CD4-positive, alpha-beta T cell treated with Interleukin-17A for 4 hours (primary cell): ENCODE measurements at regions not wholly inside any gene's neighbourhood (a gene's known extent, or its start where the extent isn't known, plus 50 kb on each side); places are given as distances from the start of the nearest gene placed in this dataset.

Source experiments
- DNase-seq: peaks from one replicate; pipeline ENCODE4 v3.0.0-alpha.2; 2020; ENCODE audit warnings: mixed read lengths

DNA sequence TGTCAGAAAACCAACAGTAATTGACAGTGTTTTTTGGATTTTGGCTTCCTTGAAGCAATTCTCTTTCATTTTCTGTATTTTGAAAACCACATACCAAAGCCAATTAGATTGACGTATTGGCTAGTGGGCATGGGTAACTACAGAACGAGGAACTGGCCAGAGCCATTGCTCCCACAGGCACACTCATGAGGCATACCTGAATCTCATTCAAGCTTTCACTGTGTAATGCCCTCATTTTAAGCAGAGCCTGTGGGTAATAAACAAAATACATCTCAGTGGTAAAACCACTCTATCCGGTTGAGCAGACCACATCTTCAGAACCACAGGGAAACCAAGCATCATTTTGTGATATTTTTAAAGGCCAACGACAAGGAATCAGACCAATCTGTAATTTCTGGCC is 394.1 kb downstream of the ZNF608 start:
- no peak for DNase-seq

DNA sequence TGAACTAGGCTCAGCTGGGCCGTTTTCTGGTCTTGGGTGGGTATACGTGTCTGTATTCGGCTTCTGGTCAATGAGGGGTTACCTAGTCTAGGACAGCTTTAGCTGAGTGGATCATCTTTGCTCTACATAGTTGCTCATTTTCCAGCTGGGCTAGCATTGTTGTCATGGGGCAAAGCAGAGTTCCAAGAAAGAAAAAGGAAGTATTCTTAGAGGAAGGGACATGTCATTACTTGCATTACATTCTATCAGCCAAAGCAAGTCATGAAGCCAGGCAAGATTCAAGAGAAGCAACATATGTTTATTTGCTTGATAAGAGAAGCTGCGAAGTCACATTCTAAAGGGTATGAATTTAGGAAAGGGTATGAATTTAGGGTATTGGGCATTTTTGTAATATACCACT is 396.5 kb downstream of the ZNF608 start:
- DNase-seq: no peak

DNA sequence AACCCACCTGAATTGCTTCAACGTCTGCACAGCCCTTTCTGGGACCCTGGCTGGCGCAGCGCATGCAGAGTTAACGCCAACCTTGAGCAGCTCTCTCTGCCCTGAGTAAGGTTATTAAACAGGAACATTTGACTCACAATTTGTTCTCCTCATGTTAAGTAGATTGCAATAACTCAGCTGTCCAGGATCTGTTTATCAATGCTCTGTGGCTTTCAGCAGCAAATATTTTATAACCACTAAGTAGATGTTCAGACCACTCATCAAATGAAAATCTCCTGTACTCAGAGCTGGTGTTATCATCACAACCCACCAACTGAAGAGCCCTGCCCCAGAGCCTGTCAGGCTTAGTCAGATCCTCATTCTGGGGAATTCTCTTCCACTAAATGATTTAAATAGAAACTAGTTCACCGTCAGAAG is 403.0 kb downstream of the ZNF608 start:
- DNase-seq: no peak

GRCh38 chr5:124342986-124343385 is 403.5 kb downstream of the ZNF608 start:
- no peak for DNase-seq

DNA sequence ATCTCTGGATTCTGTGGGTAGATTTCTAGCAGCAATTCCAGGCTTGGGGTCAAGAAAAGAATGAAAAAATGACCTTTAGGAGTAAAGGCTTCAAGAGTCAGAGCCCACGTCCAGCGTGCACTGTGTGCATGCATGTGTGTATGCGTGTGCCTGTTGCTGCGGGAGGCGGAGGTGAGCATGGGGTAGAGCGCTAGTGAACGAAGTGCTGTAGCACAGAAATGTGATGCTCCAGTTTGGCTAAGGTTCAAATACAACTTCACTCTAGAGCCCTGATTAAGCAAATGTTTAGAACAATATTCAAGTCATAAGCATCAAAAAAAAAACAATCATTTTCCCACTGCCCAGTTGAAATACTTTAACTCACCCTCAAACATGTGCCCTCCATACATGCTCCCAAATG is 403.9 kb downstream of the ZNF608 start:
- DNase-seq: no peak

- DNase-seq: no peak
Observed at GRCh38 chr5:124342027-124342471, 404.4 kb downstream of the ZNF608 start.

DNA sequence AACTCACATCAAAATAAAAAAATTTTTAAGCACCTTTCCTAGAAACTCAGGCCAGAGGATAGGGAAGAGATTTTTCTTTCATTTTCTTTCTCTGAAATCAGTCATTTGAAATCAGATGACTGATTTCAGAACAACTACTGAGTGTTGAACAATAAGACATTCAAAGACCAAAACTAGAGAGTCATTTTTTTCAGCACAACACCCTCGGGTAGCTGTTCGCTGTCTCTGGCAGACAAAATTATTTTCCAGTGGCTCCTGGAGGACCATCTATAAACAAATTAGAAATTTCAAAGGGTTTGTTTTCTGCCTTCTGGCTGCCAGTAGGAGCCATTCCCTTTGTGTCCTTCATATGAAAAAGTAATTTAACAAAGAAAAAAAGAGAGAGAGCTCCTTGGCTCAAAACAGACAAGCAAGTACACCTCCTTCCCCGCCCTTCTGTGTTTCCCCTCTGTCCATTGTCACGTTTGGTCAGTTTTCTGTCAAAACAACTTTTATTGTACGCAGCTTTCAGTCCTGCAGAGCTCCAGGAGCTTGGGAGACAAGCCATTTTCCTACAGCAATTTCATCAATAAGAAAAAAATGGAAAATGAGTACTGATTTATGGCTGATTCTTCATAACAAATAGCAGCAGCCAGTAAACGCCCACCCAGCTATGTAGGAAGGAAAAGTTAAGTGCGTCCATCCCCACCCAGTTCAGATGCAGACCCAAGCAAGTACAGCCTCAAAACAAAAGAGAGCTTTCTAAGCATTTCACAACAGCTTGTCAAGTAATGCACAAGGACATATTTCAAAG is 405.2 kb downstream of the ZNF608 start:
- no peak for DNase-seq

GRCh38 chr5:124337996-124338395 is 408.4 kb downstream of the ZNF608 start:
- DNase-seq: no peak

- DNase-seq: no peak
Observed at GRCh38 chr5:124333298-124333979, 413.0 kb downstream of the ZNF608 start.

DNA sequence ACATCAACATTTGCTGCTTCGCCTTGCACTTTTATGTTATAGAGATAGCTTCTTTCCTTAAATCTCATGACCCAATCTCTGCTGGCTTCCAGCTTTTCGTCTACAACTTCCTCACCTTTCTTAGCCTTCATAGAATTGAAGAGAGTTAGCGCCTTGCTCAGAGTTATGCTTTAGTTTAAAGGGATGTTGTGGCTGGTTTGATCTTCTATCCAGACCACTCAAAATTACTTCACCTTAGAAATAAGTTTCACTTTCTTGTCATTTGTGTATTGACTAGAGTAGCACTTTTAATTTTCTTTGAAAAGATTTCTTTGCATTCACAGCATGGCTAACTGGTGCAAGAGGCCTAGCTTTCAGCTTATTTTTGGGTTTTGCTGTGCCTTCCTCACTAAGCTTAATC is 414.2 kb downstream of the ZNF608 start:
- DNase-seq: no peak

DNA sequence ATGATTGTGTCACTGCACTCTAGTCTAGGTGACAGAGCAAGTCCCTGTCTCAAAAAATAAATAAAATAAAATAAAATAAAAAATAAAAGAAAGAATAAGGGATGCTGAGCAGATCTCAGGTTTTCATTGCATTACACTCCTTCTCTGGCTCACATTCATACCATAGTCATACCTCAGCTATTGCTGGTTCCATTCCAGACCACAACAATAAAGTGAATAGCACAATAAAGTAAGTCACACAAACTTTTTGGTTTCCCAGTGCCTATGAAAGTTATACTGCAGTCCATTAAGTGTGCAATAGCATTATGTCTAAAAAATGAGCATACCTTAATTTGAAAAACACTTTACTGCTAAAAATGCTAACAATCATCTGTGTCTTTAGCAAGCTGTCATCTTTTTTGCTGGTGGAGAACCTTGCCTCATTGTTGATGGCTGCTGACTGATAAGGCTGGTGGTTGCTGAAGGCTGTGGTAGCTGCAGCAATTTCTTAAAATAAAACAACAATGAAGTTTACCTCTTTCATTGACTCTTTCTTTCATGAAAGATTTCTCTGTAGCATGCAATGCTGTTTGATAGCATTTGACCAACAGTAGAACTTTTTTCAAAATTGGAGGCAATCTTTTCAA is 415.7 kb downstream of the ZNF608 start:
- DNase-seq: no peak

GRCh38 chr5:124328201-124328600 is 418.2 kb downstream of the ZNF608 start:
- DNase-seq: no peak

DNA sequence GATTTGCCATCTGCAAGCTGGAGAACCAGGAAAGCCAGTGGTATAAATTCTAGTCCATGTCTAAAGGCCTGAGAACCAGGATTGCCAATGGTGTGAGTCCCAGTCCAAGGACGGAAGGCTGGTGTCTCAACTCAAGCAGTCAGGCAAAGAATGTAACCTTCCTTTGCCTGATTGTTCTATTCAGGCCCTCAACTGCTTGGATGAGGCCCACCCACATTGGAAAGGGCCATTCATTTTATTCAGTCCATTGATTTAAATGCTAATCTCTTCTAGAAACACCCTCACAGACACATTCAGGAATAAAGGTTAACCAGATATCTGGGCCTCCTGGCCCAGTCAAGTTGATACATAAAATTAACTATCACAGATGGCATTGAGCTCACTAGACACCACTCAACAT is 427.8 kb downstream of the ZNF608 start:
- DNase-seq: no peak

DNA sequence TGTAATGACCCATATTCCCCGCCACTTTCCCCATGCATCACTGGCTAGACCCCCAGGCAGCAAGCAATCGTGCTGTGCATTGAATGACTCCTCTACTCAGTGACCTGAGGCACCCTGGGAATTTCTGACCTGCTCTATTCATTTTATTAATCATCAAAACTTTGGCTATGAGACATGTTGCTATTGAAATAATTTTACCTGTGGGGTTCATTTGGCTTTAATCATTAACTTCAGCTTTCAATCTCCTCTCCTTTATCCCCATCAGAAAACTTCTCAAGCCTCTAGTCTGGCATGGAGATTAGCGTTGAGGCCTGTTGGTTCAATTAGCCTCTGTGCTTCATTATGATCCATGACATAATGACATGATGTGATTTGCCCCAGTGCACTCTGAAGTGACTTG is 429.0 kb downstream of the ZNF608 start:
- no peak for DNase-seq

GRCh38 chr5:124315741-124316415 is 430.6 kb downstream of the ZNF608 start:
- no peak for DNase-seq

- no peak for DNase-seq
Observed at GRCh38 chr5:124310453-124310852, 436.0 kb downstream of the ZNF608 start.

- no peak for DNase-seq
Observed at GRCh38 chr5:124309241-124309980, 437.0 kb downstream of the ZNF608 start.

- no peak for DNase-seq
Observed at GRCh38 chr5:124303366-124303765, 443.1 kb downstream of the ZNF608 start.

GRCh38 chr5:124302533-124302932 is 443.9 kb downstream of the ZNF608 start:
- DNase-seq: no peak

- DNase-seq: no peak
Observed at GRCh38 chr5:124301850-124302249, 444.6 kb downstream of the ZNF608 start.

DNA sequence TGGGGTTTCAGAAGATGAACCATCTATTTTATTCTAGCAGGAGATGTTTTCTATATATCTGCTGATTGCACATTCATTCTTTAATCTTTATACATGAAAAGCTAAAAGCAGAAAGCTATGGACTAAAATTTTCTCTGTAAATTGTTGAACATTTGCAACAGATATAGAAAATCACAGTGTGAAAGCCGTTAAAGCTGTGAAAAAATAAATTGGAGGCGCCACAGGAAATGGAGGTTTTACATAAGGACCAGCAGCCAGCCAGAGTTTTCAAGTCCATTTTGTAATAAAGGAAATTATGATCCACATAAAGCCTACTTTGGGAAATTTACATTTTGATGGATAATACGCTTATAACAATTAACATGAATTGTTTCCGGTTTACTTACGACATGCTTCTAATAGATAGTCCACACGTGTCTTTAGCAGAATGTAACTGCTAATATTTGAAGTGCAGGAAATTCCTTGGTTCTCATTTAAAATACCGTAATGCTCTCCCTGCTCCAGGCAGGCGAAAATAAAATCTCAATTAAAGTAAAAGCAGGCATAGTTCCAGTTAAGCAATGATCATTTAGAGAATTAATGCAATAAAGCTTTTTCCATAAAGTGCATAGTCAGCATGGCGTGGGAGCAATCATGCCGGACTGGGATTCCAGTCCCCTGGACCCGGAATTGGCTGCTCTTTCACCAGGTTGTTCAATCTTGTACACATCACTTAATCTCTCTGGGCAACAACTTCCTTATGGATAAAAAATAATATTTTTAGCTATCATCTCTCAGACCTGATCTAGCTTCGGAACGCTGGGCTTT is 445.4 kb downstream of the ZNF608 start:
- no peak for DNase-seq

- DNase-seq: no peak
Observed at GRCh38 chr5:124297826-124298225, 448.6 kb downstream of the ZNF608 start.
